ENCODE measurements at regions not wholly inside any gene's neighbourhood (a gene's known extent, or its start where the extent isn't known, plus 50 kb on each side); places are given as distances from the start of the nearest gene placed in this dataset.

DNA sequence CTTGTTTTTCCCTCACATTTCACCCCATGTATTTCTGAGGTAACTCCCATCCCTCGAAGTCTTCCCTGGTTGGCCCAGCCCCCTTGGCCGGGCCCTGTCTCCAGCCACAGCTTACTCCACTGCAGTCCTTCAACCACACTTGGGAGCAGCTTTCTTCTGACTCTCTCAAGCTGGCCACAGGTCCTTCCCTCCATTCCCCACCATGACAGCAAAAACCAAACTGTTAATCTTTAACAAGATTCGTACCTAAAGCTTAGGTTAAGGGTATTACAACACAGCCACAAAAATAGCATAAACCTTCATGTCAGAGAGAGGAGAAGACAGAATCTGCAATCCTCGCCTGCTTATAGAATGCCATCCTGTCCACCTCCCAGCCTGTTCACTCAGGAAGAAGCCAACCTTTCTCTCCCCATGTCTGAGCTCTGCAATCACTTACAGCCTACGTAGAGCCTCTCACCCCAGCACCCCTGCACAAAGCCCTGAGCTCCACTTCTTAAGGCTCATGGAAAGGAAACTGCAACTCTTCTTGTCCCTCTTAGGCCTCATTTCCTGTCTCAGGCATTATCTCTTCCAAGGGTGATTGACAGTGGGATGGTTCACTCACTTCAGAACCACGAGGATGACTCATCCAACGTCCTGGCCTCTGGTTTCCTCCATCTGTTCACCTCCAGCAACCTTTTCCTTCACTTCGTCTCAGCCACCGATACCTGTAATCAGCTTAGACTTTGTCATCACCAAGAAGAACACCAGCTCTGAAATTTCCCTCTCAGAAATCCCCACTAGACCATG lies 72.8 kb downstream of the CD2 start:
- in situ Hi-C loops (cut with MboI; ENCODE audit: low pct_unique_long_range_greater_than_20kb, low sequenced_read_pairs, unreplicated experiment) = loop anchor here (10.0 kb wide), 1 partner anchor 228 kb away; no protein-coding TSS in a partner anchor
- TF ChIP-seq, protein P1, sequence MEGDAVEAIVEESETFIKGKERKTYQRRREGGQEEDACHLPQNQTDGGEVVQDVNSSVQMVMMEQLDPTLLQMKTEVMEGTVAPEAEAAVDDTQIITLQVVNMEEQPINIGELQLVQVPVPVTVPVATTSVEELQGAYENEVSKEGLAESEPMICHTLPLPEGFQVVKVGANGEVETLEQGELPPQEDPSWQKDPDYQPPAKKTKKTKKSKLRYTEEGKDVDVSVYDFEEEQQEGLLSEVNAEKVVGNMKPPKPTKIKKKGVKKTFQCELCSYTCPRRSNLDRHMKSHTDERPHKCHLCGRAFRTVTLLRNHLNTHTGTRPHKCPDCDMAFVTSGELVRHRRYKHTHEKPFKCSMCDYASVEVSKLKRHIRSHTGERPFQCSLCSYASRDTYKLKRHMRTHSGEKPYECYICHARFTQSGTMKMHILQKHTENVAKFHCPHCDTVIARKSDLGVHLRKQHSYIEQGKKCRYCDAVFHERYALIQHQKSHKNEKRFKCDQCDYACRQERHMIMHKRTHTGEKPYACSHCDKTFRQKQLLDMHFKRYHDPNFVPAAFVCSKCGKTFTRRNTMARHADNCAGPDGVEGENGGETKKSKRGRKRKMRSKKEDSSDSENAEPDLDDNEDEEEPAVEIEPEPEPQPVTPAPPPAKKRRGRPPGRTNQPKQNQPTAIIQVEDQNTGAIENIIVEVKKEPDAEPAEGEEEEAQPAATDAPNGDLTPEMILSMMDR (IDR thresholded peaks at IDR 0.05; ENCODE audit: extremely low read depth, insufficient read depth, missing control alignments) = no peak
- DNase-seq (ENCODE audit: low spot score) = peak; percentile 81

DNA sequence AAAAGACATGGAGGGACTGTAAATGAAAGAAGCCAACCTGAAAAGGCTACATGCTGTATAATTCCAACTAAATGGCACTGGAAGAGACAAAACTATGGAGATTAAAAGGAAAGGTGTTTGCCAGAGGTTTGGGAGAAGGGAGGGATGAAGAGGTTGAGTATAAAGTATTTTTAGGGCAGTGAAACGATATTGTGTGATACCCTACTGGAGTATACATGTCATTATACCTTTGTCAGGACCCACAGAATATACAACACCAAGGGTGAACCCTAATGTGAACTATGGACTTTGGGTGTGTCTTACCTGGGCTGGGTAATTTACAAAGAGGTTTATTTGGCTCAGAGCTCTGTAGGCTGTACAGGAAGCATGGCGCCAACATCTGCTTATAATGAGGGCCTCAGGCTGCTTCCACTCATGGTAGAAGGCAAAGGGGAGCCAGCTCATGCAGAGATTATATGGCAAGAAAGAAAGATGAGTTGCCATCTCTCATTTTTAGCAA lies 73.4 kb downstream of the CD2 start:
- no peak for DNase-seq (ENCODE audit: low spot score)
- TF ChIP-seq, protein P1 (IDR thresholded peaks at IDR 0.05; ENCODE audit: extremely low read depth, insufficient read depth, missing control alignments) = no peak
- in situ Hi-C loops (cut with MboI; ENCODE audit: low pct_unique_long_range_greater_than_20kb, low sequenced_read_pairs, unreplicated experiment) = loop anchor here (10.0 kb wide), 1 partner anchor 227 kb away; no protein-coding TSS in a partner anchor

DNA sequence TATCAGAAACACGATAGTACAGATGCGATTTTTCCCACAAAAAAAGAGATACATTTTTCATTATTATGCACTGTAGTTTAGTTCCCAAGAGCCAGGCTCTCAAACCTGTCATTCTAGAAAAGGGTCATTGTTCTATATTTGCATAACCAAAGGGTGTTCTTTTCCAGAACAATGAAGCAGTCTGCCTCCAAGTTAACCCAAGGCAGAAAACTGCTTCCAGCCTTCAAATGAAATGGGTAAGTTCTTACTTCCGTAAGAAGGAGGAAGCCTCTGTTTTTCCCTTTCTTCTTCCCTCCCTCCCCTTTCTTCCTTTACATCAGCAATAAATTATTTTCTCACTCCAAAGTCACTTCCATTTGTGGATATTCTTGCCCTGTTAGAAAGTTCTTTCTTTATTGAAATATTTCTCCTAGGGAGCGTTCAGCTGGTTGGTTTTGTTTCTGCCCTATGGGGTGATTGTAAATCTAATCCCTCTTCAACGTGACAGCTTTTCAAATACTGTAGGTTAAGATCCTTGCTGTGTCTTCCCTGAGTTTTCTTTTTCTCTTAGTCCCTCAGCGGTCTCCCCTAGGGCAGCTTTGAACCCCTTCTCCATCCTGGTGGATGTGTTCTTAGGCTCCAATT lies 77.3 kb upstream of the PTGFRN start:
- in situ Hi-C loops (cut with MboI; ENCODE audit: low pct_unique_long_range_greater_than_20kb, low sequenced_read_pairs, unreplicated experiment) = no loop called here
- TF ChIP-seq, protein P1 (IDR thresholded peaks at IDR 0.05; ENCODE audit: extremely low read depth, insufficient read depth, missing control alignments) = no peak
- no peak for DNase-seq (ENCODE audit: low spot score)

DNA sequence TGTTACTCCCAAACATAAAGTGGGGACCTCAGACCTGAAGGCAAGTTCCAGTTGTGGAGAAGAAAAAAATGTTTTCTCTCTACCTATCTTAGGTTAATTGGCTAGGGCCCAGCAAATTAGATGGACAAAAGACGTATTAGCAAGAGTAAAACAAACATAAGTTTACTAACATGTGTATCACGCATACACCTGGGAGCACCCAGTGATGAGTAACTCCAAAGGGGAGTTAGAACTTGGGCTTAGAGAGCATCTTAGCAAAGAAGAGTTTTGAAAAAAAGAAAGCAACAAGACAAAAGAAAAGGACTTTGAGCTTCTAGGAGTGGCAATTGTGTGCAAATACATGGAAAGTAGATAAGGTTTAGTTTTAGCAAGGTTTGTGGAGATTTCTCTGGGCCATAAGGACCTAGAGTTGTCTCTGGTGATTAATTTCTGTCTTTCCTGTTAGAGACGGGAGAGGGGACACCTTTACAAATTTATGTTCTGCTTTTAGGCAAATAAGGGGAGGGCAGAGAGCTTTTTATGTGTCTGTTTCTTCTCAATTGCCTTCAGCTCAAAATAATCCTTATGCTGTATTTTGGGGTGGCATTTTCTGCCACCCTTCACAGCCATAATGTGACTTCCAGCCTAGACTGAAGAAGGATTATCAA lies 76.7 kb upstream of the PTGFRN start:
- in situ Hi-C loops (cut with MboI; ENCODE audit: low pct_unique_long_range_greater_than_20kb, low sequenced_read_pairs, unreplicated experiment) = no loop called here
- no peak for DNase-seq (ENCODE audit: low spot score)
- TF ChIP-seq, protein P1 (IDR thresholded peaks at IDR 0.05; ENCODE audit: extremely low read depth, insufficient read depth, missing control alignments) = no peak

DNA sequence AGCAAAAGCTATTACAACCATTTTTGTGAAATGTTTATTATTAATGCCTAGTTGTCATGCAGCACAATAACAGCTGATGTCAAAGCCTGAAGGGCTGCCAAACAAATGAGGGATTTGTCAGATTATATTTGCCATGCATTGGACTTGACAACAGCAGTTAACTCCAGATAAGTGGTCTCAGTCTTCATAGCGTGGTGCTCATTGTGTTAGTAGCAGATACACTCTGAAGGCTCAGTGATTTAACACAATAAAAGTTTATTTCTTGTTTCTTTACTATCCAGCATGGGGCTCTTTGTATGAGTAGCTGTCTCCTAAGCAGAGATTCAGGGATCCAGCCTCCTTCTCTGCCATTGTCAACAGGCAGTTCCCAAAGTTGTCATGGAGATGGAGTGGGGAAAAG lies 76.0 kb upstream of the PTGFRN start:
- in situ Hi-C loops (cut with MboI; ENCODE audit: low pct_unique_long_range_greater_than_20kb, low sequenced_read_pairs, unreplicated experiment) = no loop called here
- no peak for DNase-seq (ENCODE audit: low spot score)
- TF ChIP-seq, protein P1 (IDR thresholded peaks at IDR 0.05; ENCODE audit: extremely low read depth, insufficient read depth, missing control alignments) = no peak

DNA sequence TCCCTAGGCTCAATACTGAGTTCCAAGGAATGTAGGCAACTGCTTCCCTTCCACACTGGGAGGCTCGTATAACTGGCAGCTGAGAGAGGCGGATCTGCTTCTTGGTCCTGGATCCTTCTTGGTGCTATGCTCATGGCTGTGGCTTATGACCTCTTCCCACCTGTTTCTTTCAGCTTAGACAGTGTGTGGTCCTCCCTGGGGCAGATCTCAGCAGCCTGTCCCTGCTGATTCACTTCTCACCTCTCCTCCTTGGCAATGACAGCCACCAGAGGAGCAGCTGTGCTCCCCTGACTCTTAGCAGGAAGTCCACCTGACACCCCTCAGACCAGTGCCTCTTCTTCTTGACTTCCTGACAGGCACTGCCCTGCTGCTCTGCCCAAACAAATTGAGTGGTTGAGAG lies 75.1 kb upstream of the PTGFRN start:
- in situ Hi-C loops (cut with MboI; ENCODE audit: low pct_unique_long_range_greater_than_20kb, low sequenced_read_pairs, unreplicated experiment) = no loop called here
- no peak for DNase-seq (ENCODE audit: low spot score)
- TF ChIP-seq, protein P1 (IDR thresholded peaks at IDR 0.05; ENCODE audit: extremely low read depth, insufficient read depth, missing control alignments) = no peak
